ENCODE measurements at regions not wholly inside any gene's neighbourhood (a gene's known extent, or its start where the extent isn't known, plus 50 kb on each side); places are given as distances from the start of the nearest gene placed in this dataset.

- no peak for DNase-seq
- no peaks in the 10 kb centered on the region for H3K4me1 ChIP-seq
- no peak for TF ChIP-seq CTCF (IDR thresholded peaks at IDR 0.05)
- TF ChIP-seq POLR2A (IDR thresholded peaks at IDR 0.05): no peak
- no peak overlapping the region for H3K4me3 ChIP-seq
- no peaks in the 10 kb centered on the region for H3K36me3 ChIP-seq
- no peaks in the 10 kb centered on the region for H3K9me3 ChIP-seq
- no peaks in the 10 kb centered on the region for H3K27me3 ChIP-seq
- no peak overlapping the region for H3K27ac ChIP-seq
Observed at GRCh38 chr2:72010647-72011369, 136.9 kb downstream of the CYP26B1 start.

DNA sequence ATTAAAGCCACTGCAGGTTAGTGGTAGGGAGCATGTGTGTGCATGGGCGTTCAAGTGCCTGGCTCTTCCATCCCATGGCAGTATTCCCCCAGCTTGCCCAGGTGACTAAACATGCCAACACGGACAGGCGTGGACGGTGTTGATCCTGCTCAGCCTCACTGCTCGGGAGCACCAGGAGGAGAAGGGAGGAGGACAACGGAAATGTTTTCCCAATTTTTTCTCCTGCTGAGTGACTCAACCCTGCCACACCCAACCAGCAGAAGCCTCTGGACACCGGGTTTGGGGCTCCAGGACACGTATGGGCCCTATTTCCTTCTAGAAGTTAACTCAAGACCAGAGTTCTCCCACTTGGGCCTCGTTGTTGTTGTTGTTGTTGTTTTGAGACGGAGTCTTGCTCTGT is 139.1 kb downstream of the CYP26B1 start:
- H3K4me1 ChIP-seq: no peaks in the 10 kb centered on the region
- TF ChIP-seq POLR2A (IDR thresholded peaks at IDR 0.05) (no peak), CTCF (IDR thresholded peaks at IDR 0.05) (no peak)
- H3K36me3 ChIP-seq: no peaks in the 10 kb centered on the region
- H3K27ac ChIP-seq: no peak overlapping the region
- no peaks in the 10 kb centered on the region for H3K27me3 ChIP-seq
- DNase-seq: no peak
- H3K4me3 ChIP-seq: no peak overlapping the region
- no peaks in the 10 kb centered on the region for H3K9me3 ChIP-seq

GRCh38 chr2:72007402-72007801 is 140.3 kb downstream of the CYP26B1 start:
- TF ChIP-seq POLR2A (IDR thresholded peaks at IDR 0.05) (no peak), CTCF (IDR thresholded peaks at IDR 0.05) (no peak)
- H3K4me1 ChIP-seq: peaks cover 0 to 2% (median 0%) of the 10 kb centered on the region in 4 donors
- H3K4me3 ChIP-seq: no peak overlapping the region

GRCh38 chr2:72006188-72006736 is 141.4 kb downstream of the CYP26B1 start:
- TF ChIP-seq CTCF (IDR thresholded peaks at IDR 0.05) (no peak), POLR2A (IDR thresholded peaks at IDR 0.05) (no peak)
- no peak for DNase-seq

More at GRCh38 chr2:72007402-72007801, 140.3 kb downstream of the CYP26B1 start:
- Histone ChIP-seq H3K27ac (no peak overlapping the region), H3K9me3 (no peaks in the 10 kb centered on the region), H3K36me3 (no peaks in the 10 kb centered on the region), H3K27me3 (no peaks in the 10 kb centered on the region)
- DNase-seq: no peak

DNA sequence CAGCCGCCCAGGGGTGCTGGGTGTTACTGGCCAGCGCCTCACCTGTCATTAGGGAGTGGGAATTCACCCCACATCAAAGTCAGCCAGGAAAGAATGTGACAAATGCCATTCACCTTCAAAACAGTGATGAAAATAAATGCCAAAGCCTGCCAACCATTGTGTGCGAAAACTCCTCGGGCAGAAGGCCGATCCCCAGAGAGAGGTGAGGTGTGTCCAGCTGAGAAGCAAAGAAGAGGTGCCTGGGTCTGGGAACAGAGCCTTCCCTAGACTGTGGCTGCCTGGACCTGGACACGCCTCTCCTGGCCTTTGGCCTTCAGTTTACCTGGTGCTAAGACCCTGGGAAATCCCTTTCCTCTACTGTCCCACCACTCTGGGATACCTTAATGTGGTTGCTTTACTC is 142.7 kb downstream of the CYP26B1 start:
- peaks cover 0 to 6% (median 0%) of the 10 kb centered on the region in 4 donors for H3K4me1 ChIP-seq
- no peaks in the 10 kb centered on the region for H3K27me3 ChIP-seq
- no peak overlapping the region for H3K4me3 ChIP-seq
- no peaks in the 10 kb centered on the region for H3K36me3 ChIP-seq
- H3K27ac ChIP-seq: no peak overlapping the region
- no peak for TF ChIP-seq CTCF (IDR thresholded peaks at IDR 0.05)
- TF ChIP-seq POLR2A (IDR thresholded peaks at IDR 0.05): no peak
- no peak for DNase-seq
- no peaks in the 10 kb centered on the region for H3K9me3 ChIP-seq

More at GRCh38 chr2:72006188-72006736, 141.4 kb downstream of the CYP26B1 start:
- H3K27me3 ChIP-seq: no peaks in the 10 kb centered on the region
- no peaks in the 10 kb centered on the region for H3K36me3 ChIP-seq
- peaks cover 0 to 6% (median 0%) of the 10 kb centered on the region in 4 donors for H3K4me1 ChIP-seq
- H3K9me3 ChIP-seq: no peaks in the 10 kb centered on the region
- no peak overlapping the region for H3K27ac ChIP-seq
- H3K4me3 ChIP-seq: no peak overlapping the region

Data from Peyer's patch (tissue), 4 donors.